Loucy (cell line): ENCODE measurements at regions not wholly inside any gene's neighbourhood (a gene's known extent, or its start where the extent isn't known, plus 50 kb on each side); places are given as distances from the start of the nearest gene placed in this dataset.

Source experiments
- H2AFZ ChIP-seq: fragments of 200-600 bp; sonication (generic); 2 replicates; pipeline ENCODE4 v1.6.0; 2016; ENCODE audit warnings: antibody characterized with exemption, mild to moderate bottlenecking, low read length, moderate library complexity
- H3F3A ChIP-seq: fragments of 200-600 bp; 2 replicates; pipeline ENCODE4 v1.6.0; 2016; ENCODE audit warnings: antibody characterized with exemption, low read depth, mild to moderate bottlenecking
- H3K27me3 ChIP-seq: fragments of 200-600 bp; sonication (generic); 2 replicates; pipeline ENCODE4 v1.6.1; 2014; ENCODE audit warnings: low read length, mild to moderate bottlenecking; ENCODE audit not compliant: insufficient read depth, poor library complexity, severe bottlenecking
- H3K36me3 ChIP-seq: fragments of 200-600 bp; sonication (generic); 2 replicates; pipeline ENCODE4 v1.6.1; 2016; ENCODE audit warnings: low read length; ENCODE audit not compliant: insufficient read depth
- H3K4me1 ChIP-seq: fragments of 200-600 bp; sonication (generic); 2 replicates; pipeline ENCODE4 v1.5.1; 2014; ENCODE audit warnings: low read length, mild to moderate bottlenecking; ENCODE audit not compliant: insufficient read depth, poor library complexity, severe bottlenecking
- H3K4me2 ChIP-seq: fragments of 200-600 bp; sonication (generic); 2 replicates; pipeline ENCODE4 v1.6.0; 2014; ENCODE audit warnings: antibody characterized with exemption, low read length, low read depth, mild to moderate bottlenecking; ENCODE audit not compliant: poor library complexity, severe bottlenecking
- H3K4me3 ChIP-seq: fragments of 200-600 bp; sonication (generic); 2 replicates; pipeline ENCODE4 v1.5.1; 2014; ENCODE audit warnings: low read length, mild to moderate bottlenecking, mixed read lengths; ENCODE audit not compliant: poor library complexity, severe bottlenecking
- H3K79me2 ChIP-seq: fragments of 200-600 bp; sonication (generic); 2 replicates; pipeline ENCODE4 v1.6.1; 2014; ENCODE audit warnings: low read length; ENCODE audit not compliant: insufficient read depth
- H3K9ac ChIP-seq: fragments of 200-600 bp; sonication (generic); 2 replicates; pipeline ENCODE4 v1.6.0; 2014; ENCODE audit warnings: mild to moderate bottlenecking, low read depth, low read length, moderate library complexity; ENCODE audit not compliant: poor library complexity, severe bottlenecking
- H3K9me2 ChIP-seq: fragments of 200-600 bp; sonication (generic); replicated peaks from 2 replicates; pipeline ENCODE4 v1.6.1; 2016; ENCODE audit warnings: low read depth, low read length, mixed read lengths
- H3K9me3 ChIP-seq: fragments of 200-600 bp; sonication (generic); 2 replicates; pipeline ENCODE4 v1.6.1; 2014; ENCODE audit warnings: mild to moderate bottlenecking, antibody characterized with exemption, low read length, low read depth; ENCODE audit not compliant: insufficient read depth
- H4K20me1 ChIP-seq: fragments of 200-600 bp; sonication (generic); 2 replicates; pipeline ENCODE4 v1.6.0; 2014; ENCODE audit warnings: antibody characterized with exemption, low read length, mild to moderate bottlenecking; ENCODE audit not compliant: insufficient read depth, poor library complexity, severe bottlenecking
- CTCF ChIP-seq: fragments of 200-600 bp; sonication (generic); conservative IDR thresholded peaks from 2 replicates; pipeline ENCODE4 v1.5.1; 2014; ENCODE audit warnings: mild to moderate bottlenecking, antibody characterized with exemption, low read length
- EZH2phosphoT487 ChIP-seq: fragments of 200-600 bp; IDR thresholded peaks from 2 replicates; pipeline ENCODE4 v1.6.1; 2018; ENCODE audit warnings: antibody characterized with exemption, mild to moderate bottlenecking, moderate library complexity, borderline replicate concordance

DNA sequence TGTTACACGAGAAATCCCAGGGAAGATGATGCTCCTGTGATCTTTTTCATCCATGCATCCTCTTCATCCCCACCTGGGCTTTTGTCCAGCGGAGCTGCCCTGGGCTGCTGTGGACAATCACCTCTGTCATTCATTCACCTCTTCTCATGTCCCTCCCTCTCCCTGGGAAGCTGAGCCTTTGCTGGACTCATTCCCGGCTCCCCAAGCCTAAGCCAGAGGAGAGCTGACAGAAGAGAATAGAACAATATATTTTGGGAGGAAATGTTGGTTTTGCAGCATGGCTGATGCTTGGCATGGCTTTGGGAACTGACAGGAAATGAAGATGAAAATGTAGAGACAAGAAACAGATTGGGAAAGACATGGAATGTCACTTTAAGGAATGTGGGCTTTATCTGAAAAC is 177.4 kb downstream of the DICER1 start:
- TF ChIP-seq CTCF (no peak), EZH2phosphoT487 (no peak)

DNA sequence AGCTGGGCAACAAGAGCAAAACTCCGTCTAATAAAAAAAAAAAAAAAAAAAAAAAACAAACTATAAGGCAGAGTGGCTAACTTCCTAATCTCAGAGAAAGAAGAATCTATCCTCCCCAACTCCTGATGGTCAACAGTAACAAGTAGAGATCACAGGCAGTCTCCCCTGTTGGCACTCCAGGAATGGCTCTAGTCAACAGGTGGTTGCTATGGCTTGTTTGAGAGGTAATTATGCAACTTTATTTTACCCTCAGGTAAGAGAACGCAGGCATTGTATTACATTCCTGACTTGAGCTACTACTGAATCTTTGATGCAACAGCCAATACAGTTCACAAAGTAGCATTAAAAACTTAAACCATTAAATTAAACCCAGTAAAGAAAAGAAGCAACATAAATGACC is 180.3 kb downstream of the DICER1 start:
- H3K9ac ChIP-seq: no peak overlapping the region
- no peaks in the 10 kb centered on the region for H3K4me1 ChIP-seq
- H3K4me2 ChIP-seq: no peak overlapping the region
- H4K20me1 ChIP-seq: no peaks in the 10 kb centered on the region
- no peak for TF ChIP-seq EZH2phosphoT487
- no peak for TF ChIP-seq CTCF
- no peaks in the 10 kb centered on the region for H3K79me2 ChIP-seq
- H3K9me3 ChIP-seq: no peaks in the 10 kb centered on the region
- no peaks in the 10 kb centered on the region for H3K9me2 ChIP-seq
- no peaks in the 10 kb centered on the region for H3K27me3 ChIP-seq
- no peak overlapping the region for H3K4me3 ChIP-seq
- H3K36me3 ChIP-seq: no peaks in the 10 kb centered on the region
- H3F3A ChIP-seq: no peaks in the 10 kb centered on the region
- no peak overlapping the region for H2AFZ ChIP-seq

More for the DNA sequence above, 177.4 kb downstream of the DICER1 start:
- no peaks in the 10 kb centered on the region for H3K9me2 ChIP-seq
- no peaks in the 10 kb centered on the region for H4K20me1 ChIP-seq
- H3K4me3 ChIP-seq: no peak overlapping the region
- no peaks in the 10 kb centered on the region for H3F3A ChIP-seq
- no peak overlapping the region for H3K9ac ChIP-seq
- no peaks in the 10 kb centered on the region for H3K36me3 ChIP-seq
- H3K79me2 ChIP-seq: no peaks in the 10 kb centered on the region
- H3K4me1 ChIP-seq: no peaks in the 10 kb centered on the region
- H3K27me3 ChIP-seq: no peaks in the 10 kb centered on the region
- H3K9me3 ChIP-seq: no peaks in the 10 kb centered on the region
- H3K4me2 ChIP-seq: no peak overlapping the region
- no peak overlapping the region for H2AFZ ChIP-seq

DNA sequence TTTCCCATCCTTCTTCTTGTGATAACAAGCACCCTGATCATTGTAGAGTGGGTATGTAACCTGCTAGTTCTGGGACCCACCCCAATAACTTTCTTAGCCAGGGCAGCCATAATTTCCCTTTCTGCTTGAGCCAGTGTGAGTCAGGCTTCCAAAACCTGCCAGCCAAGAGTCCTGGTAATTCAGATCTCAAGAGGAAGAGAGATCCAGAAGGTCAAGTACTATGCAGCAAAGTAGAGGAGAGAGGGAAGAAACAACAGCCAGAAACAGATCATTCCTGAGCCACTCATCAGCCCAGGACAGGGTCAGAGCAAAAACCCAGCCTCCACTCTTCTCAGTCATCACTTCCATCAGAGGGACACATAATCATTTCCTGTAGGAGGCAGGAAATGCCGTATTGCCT is 182.0 kb downstream of the DICER1 start:
- Histone ChIP-seq H3K9me3 (no peaks in the 10 kb centered on the region), H3K36me3 (no peaks in the 10 kb centered on the region), H3K4me3 (no peak overlapping the region), H3F3A (no peaks in the 10 kb centered on the region), H2AFZ (no peak overlapping the region), H4K20me1 (no peaks in the 10 kb centered on the region), H3K9me2 (no peaks in the 10 kb centered on the region), H3K4me1 (no peaks in the 10 kb centered on the region), H3K79me2 (no peaks in the 10 kb centered on the region), H3K4me2 (no peak overlapping the region), H3K9ac (no peak overlapping the region), H3K27me3 (no peaks in the 10 kb centered on the region)
- TF ChIP-seq EZH2phosphoT487 (no peak), CTCF (no peak)
